HEK293T (cell line): ENCODE measurements at regions not wholly inside any gene's neighbourhood (a gene's known extent, or its start where the extent isn't known, plus 50 kb on each side); places are given as distances from the start of the nearest gene placed in this dataset.

ENCODE experiments used
- CTCF ChIA-PET: fragments of 350-600 bp; formaldehyde crosslinking; extraction: SDS; loops from one replicate; lab custom pipeline; 2021; ENCODE audit warnings: antibody characterized with exemption, inconsistent platforms; lab: Yijun Ruan, JAX
- POLR2A ChIA-PET: fragments of 350-600 bp; formaldehyde crosslinking; extraction: SDS; loops from one replicate; lab custom pipeline; 2020; ENCODE audit warnings: antibody characterized with exemption, inconsistent platforms; lab: Yijun Ruan, JAX
- DNase-seq: peaks from one replicate; pipeline ENCODE4 v3.0.0; 2012; ENCODE audit warnings: mixed read lengths; ENCODE audit errors: extremely low spot score
- ARNT ChIP-seq: fragments of 450-650 bp; IDR thresholded peaks from 2 replicates; pipeline ENCODE4 v1.6.1; 2017; ENCODE audit warnings: mild to moderate bottlenecking
- BHLHE40 ChIP-seq: fragments of 450-650 bp; IDR thresholded peaks from 2 replicates; pipeline ENCODE4 v1.6.1; 2016; ENCODE audit warnings: mild to moderate bottlenecking, moderate library complexity, borderline replicate concordance
- CTBP1 ChIP-seq: fragments of 450-650 bp; IDR thresholded peaks from 2 replicates; pipeline ENCODE4 v1.6.1; 2016; ENCODE audit warnings: borderline replicate concordance
- ELF4 ChIP-seq: fragments of 450-650 bp; IDR thresholded peaks from 2 replicates; pipeline ENCODE4 v1.6.1; 2017; ENCODE audit warnings: antibody characterized with exemption
- FOXA1 ChIP-seq: fragments of 450-650 bp; IDR thresholded peaks from 2 replicates; pipeline ENCODE4 v1.6.1; 2016; ENCODE audit warnings: mild to moderate bottlenecking
- FOXK2 ChIP-seq: fragments of 450-650 bp; IDR thresholded peaks from 2 replicates; pipeline ENCODE4 v1.6.1; 2016; ENCODE audit warnings: mild to moderate bottlenecking
- FOXM1 ChIP-seq: fragments of 450-650 bp; IDR thresholded peaks from 2 replicates; pipeline ENCODE4 v1.6.1; 2017; ENCODE audit warnings: mild to moderate bottlenecking, borderline replicate concordance
- HDGF ChIP-seq: fragments of 450-650 bp; IDR thresholded peaks from 2 replicates; pipeline ENCODE4 v1.6.1; 2017; ENCODE audit warnings: antibody characterized with exemption, borderline replicate concordance
- L3MBTL2 ChIP-seq: fragments of 450-650 bp; conservative IDR thresholded peaks from 2 replicates; pipeline ENCODE4 v1.6.1; 2016; ENCODE audit warnings: mild to moderate bottlenecking
- LEF1 ChIP-seq: fragments of 450-650 bp; IDR thresholded peaks from 2 replicates; pipeline ENCODE4 v1.6.1; 2017; ENCODE audit warnings: mild to moderate bottlenecking, borderline replicate concordance
- NFRKB ChIP-seq: fragments of 450-650 bp; IDR thresholded peaks from 2 replicates; pipeline ENCODE4 v1.6.1; 2016; ENCODE audit warnings: mild to moderate bottlenecking, moderate library complexity
- SP1 ChIP-seq: fragments of 450-650 bp; IDR thresholded peaks from 2 replicates; pipeline ENCODE4 v1.6.1; 2017
- SUZ12 ChIP-seq: fragments of 450-650 bp; IDR thresholded peaks from 2 replicates; pipeline ENCODE4 v1.6.1; 2016; ENCODE audit warnings: mild to moderate bottlenecking
- TARDBP ChIP-seq: fragments of 450-650 bp; IDR thresholded peaks from 2 replicates; pipeline ENCODE4 v1.6.1; 2016
- ZNF384 ChIP-seq: fragments of 450-650 bp; IDR thresholded peaks from 2 replicates; pipeline ENCODE4 v1.6.1; 2016
- TF ChIP-seq, protein P1 (sequence below): fragments of 450-650 bp; IDR thresholded peaks from 2 replicates; pipeline ENCODE4 v1.6.1; 2016

- ChIA-PET POLR2A (no interaction called here), CTCF (interaction anchor here (0.5 to 0.6 kb wide), 2 partner anchors 19 to 36 kb away, joined by 4 read pairs; no protein-coding TSS in a partner anchor)
- TF ChIP-seq CTBP1 (no peak), NFRKB (no peak), ARNT (no peak), SP1 (no peak), FOXA1 (no peak), L3MBTL2 (no peak), ZNF384 (no peak), FOXM1 (no peak), LEF1 (no peak), TARDBP (no peak), ELF4 (no peak), SUZ12 (no peak), HDGF (no peak), BHLHE40 (no peak), FOXK2 (no peak)
- TF ChIP-seq, protein P1, sequence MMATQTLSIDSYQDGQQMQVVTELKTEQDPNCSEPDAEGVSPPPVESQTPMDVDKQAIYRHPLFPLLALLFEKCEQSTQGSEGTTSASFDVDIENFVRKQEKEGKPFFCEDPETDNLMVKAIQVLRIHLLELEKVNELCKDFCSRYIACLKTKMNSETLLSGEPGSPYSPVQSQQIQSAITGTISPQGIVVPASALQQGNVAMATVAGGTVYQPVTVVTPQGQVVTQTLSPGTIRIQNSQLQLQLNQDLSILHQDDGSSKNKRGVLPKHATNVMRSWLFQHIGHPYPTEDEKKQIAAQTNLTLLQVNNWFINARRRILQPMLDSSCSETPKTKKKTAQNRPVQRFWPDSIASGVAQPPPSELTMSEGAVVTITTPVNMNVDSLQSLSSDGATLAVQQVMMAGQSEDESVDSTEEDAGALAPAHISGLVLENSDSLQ: no peak
- DNase-seq: no peak
Observed at GRCh38 chr21:16993416-16994038, 519.3 kb upstream of the CXADR start.

- DNase-seq: no peak
Observed at GRCh38 chr21:17002594-17003257, 510.1 kb upstream of the CXADR start.

GRCh38 chr21:17003258-17003615 lies 509.6 kb upstream of the CXADR start:
- DNase-seq: no peak
- TF ChIP-seq, protein P1: no peak
- TF ChIP-seq ELF4 (no peak), FOXM1 (no peak), NFRKB (no peak), CTBP1 (no peak)
- CTCF ChIA-PET: interaction anchor here (0.6 kb wide), 1 partner anchor 20 kb away, joined by 4 read pairs; no protein-coding TSS in a partner anchor
- POLR2A ChIA-PET: interaction anchor here (1.1 kb wide), 1 partner anchor 41 kb away, joined by 4 read pairs; no protein-coding TSS in a partner anchor

More at GRCh38 chr21:17002594-17003257, 510.1 kb upstream of the CXADR start:
- CTCF ChIA-PET: interaction anchor here (0.6 kb wide), 1 partner anchor 20 kb away, joined by 4 read pairs; no protein-coding TSS in a partner anchor
- no peak for TF ChIP-seq FOXA1
- TF ChIP-seq L3MBTL2: no peak
- TF ChIP-seq HDGF: no peak
- TF ChIP-seq BHLHE40: no peak
- TF ChIP-seq NFRKB: no peak
- no peak for TF ChIP-seq FOXK2
- TF ChIP-seq ARNT: no peak
- no peak for TF ChIP-seq CTBP1
- TF ChIP-seq FOXM1: no peak
- POLR2A ChIA-PET: no interaction called here

DNA sequence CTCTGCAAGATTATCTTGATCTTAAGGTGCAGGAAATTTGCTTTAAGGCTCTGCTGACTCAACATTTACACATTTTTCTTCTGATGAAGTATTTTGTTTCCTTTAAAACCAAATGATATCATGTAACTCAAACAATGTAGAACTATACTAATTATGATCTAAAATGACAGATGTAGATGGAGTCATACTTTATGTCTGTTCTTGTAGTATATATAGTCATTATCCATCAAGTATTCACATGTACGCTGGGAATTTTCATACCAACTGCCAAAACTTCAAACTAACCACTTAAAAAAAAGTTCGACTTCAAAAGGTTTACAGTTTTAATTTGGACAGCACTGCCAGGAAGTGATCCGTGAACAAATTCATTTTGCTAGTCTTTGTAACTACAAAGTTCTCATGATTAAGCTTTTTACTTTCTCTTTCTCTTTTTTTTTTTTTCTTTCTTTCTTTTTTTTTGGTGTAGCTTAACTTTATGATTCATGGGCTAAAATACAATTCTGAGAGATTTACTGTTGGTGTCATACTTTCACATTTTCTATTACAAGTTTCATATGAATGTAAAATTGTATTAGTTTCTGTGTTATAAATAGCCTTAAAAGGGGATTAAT lies 509.0 kb upstream of the CXADR start:
- ChIA-PET CTCF (interaction anchor here (0.6 kb wide), 1 partner anchor 19 kb away, joined by 4 read pairs; no protein-coding TSS in a partner anchor), POLR2A (interaction anchor here (1.1 kb wide), 1 partner anchor 40 kb away, joined by 4 read pairs; no protein-coding TSS in a partner anchor)
- DNase-seq: no peak
- no peak for TF ChIP-seq L3MBTL2
- TF ChIP-seq LEF1: no peak
- TF ChIP-seq TARDBP: no peak
- TF ChIP-seq HDGF: no peak
- no peak for TF ChIP-seq SP1
- TF ChIP-seq ARNT: no peak
- TF ChIP-seq BHLHE40: no peak
- TF ChIP-seq FOXK2: no peak
- no peak for TF ChIP-seq NFRKB
- TF ChIP-seq ZNF384: no peak
- TF ChIP-seq FOXA1: no peak
- no peak for TF ChIP-seq CTBP1
- TF ChIP-seq SUZ12: no peak
- TF ChIP-seq, protein P1: no peak
- TF ChIP-seq FOXM1: no peak

- TF ChIP-seq FOXM1 (no peak), SUZ12 (no peak), FOXK2 (no peak), CTBP1 (no peak), LEF1 (no peak), L3MBTL2 (no peak), ARNT (no peak), HDGF (no peak), TARDBP (no peak)
- TF ChIP-seq, protein P1: no peak
- POLR2A ChIA-PET: no interaction called here
- DNase-seq: no peak
- CTCF ChIA-PET: no interaction called here
Observed at GRCh38 chr21:17032141-17032655, 480.6 kb upstream of the CXADR start.
